ENCODE measurements at regions not wholly inside any gene's neighbourhood (a gene's known extent, or its start where the extent isn't known, plus 50 kb on each side); places are given as distances from the start of the nearest gene placed in this dataset.
"Not testable (repeated sequence)": the region's sequence is repeated elsewhere in the genome, so short reads cannot be mapped to it uniquely, and the experiment has no call there.

- TF ChIP-seq POLR2A (IDR thresholded peaks at IDR 0.05; ENCODE audit: low read depth, low read length) = no peak
- DNase-seq (ENCODE audit: insufficient read length, low spot score) (no peak), FAIRE-seq (no peak)
Measured at GRCh38 chr21:18772404-18772803, 368.8 kb upstream of the TMPRSS15 start.

DNA sequence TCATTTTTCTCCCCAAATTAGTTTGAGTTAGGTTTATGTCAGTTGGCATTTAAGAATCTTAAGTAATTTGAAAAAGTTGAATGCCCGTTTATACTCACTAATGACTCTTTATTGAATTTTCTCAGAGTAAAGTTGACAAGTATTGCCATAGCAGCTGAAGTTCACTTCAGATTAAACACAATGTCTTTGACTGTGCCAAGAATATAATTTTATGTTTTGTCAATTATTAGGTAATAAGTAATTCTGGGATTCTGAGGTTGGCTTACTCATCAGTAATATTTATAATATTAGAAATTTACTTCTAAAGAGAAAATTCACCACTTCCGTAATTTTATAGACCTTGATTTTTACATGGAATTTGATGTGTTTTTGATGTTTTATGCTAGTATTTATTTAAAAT, 369.3 kb upstream of the TMPRSS15 start:
- TF ChIP-seq POLR2A (IDR thresholded peaks at IDR 0.05; ENCODE audit: low read depth, low read length) = no peak
- DNase-seq (ENCODE audit: insufficient read length, low spot score) (no peak), FAIRE-seq (no peak)

DNA sequence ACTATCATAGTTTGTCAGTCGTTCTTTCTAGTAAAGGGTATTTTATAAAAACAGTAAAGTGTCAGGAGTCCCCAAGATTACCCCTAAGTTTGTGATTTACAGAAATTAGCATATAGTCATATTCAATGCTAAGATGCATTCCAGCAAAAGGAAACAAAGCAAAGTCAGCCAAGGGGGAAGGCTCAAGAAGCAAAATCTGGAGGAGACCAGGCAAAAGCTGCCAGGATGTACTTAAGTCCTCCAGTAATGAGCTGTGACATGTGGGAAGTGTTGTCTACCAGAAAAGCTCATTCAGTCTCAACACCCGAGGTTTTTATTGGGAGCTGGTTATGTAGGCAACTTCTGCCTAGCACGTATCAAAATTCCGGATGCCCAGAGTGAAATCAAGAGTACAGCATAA, 373.4 kb upstream of the TMPRSS15 start:
- DNase-seq (ENCODE audit: insufficient read length, low spot score) (no peak), FAIRE-seq (no peak)
- no peak for TF ChIP-seq POLR2A (IDR thresholded peaks at IDR 0.05; ENCODE audit: low read depth, low read length)

DNA sequence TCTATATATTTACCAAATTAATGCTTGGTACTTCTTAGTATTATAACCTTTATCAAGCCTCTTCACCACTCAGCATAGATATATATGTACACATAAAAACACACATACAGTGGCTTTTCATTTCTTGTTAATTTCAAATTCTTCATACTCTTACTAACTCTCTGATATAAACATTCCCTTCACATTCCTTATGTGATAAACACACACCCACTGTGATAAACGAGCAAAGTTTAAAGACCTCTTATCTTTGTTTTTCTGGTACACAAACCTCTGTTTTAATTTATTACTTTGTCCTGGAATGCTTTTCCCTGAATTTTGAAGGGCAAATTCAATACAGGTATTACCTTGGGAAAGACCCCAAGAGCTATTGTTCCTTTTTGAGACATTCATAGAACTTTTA, 379.1 kb upstream of the TMPRSS15 start:
- no peak for FAIRE-seq
- no peak for TF ChIP-seq POLR2A (IDR thresholded peaks at IDR 0.05; ENCODE audit: low read depth, low read length)
- no peak for DNase-seq (ENCODE audit: insufficient read length, low spot score)

- DNase-seq (ENCODE audit: insufficient read length, low spot score) = peak; percentile 5
- no peak for FAIRE-seq
- no peak for TF ChIP-seq POLR2A (IDR thresholded peaks at IDR 0.05; ENCODE audit: low read depth, low read length)
Measured at GRCh38 chr21:18801468-18801867, 397.9 kb upstream of the TMPRSS15 start.

DNA sequence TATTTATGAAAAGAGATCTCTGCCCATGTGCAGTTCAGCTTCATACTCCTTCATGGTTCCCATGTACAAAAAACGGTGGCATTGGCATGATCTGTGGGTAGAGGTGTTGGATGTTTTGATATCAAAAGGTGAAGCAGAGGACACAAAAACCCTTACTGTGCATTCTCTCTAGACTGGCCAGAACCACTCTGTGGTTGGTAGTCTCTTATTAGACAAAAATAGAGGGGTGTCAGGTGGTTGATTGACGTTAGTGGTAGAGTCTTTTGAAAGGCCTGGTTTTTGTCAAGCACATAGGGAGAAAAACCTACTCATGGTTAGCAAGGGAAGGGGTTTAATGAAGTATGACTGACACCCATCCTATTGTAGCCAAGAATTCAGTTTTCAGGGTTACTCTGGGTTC, 400.0 kb upstream of the TMPRSS15 start:
- no peak for DNase-seq (ENCODE audit: insufficient read length, low spot score)
- no peak for TF ChIP-seq POLR2A (IDR thresholded peaks at IDR 0.05; ENCODE audit: low read depth, low read length)

DNA sequence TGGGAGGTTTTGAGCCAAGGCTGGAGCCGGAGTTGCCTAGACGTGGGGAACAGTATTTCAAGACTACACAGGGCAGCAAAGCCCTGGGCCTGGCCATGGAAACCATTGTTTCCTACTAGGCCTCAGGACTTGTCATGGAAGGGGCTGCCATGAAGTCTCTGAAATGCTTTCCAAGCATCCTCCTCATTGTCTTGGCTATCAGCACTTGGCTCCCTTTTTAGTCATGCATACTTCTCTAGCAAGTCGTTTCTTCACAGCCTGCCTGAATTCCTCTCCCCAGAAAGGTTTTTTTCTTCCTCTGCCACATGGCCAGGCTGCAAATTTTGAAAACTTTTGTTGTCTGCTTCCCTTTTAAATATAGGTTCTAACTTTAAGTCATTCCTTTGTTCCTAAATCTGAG, 406.6 kb upstream of the TMPRSS15 start:
- FAIRE-seq (no peak), DNase-seq (ENCODE audit: insufficient read length, low spot score) (no peak)
- no peak for TF ChIP-seq POLR2A (IDR thresholded peaks at IDR 0.05; ENCODE audit: low read depth, low read length)

More for the DNA sequence above, 400.0 kb upstream of the TMPRSS15 start:
- FAIRE-seq = peak; percentile 30

DNA sequence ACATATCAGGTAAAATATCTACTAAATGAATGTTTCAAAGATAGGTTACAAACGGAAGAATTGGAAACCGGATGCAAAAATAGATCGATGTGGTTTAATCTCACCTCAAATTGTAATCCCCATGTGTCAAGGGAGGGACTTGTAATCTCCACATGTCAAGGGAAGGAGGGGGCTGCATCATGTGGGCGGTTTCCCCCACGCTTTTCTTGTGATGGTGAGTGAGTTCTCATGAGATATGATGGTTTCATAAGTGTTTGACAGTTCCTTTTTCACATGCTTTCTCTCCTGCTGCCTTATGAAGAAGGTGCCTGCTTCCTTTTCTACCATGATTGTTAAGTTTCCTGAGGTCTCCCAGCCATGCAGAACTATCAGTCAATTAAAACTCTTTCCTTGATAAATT, 408.7 kb upstream of the TMPRSS15 start:
- DNase-seq (ENCODE audit: insufficient read length, low spot score) = no peak
- no peak for FAIRE-seq
- no peak for TF ChIP-seq POLR2A (IDR thresholded peaks at IDR 0.05; ENCODE audit: low read depth, low read length)

- no peak for FAIRE-seq
- TF ChIP-seq POLR2A (IDR thresholded peaks at IDR 0.05; ENCODE audit: low read depth, low read length) = no peak
- DNase-seq (ENCODE audit: insufficient read length, low spot score) = no peak
Measured at GRCh38 chr21:18819507-18819906, 415.9 kb upstream of the TMPRSS15 start.

DNA sequence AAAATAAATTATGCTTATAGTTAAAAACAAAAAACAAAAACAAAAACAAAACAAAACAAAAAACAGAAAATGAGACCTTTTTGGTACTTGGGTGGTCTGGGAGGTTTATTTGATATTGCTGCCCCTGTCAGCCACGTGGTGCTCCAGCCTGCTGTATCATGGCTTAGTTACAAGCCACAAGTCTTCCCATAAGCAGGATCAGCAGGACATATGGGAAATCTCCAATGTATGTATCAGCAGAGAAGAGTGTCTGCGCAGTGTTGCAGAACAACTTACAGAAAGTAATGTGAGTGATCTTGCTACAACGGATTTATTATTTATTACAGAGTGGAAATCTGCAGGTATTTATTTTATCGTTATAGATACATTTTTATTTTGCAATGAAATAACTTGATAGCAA, 423.0 kb upstream of the TMPRSS15 start:
- TF ChIP-seq POLR2A (IDR thresholded peaks at IDR 0.05; ENCODE audit: low read depth, low read length) = no peak
- no peak for FAIRE-seq
- no peak for DNase-seq (ENCODE audit: insufficient read length, low spot score)

- FAIRE-seq (no peak), DNase-seq (ENCODE audit: insufficient read length, low spot score) (no peak)
- no peak for TF ChIP-seq POLR2A (IDR thresholded peaks at IDR 0.05; ENCODE audit: low read depth, low read length)
Measured at GRCh38 chr21:18831942-18832676, 428.5 kb upstream of the TMPRSS15 start.

- FAIRE-seq (peak; percentile 92), DNase-seq (ENCODE audit: insufficient read length, low spot score) (peak; percentile 9)
- no peak for TF ChIP-seq POLR2A (IDR thresholded peaks at IDR 0.05; ENCODE audit: low read depth, low read length)
Measured at GRCh38 chr21:18832950-18833349, 429.4 kb upstream of the TMPRSS15 start.

GRCh38 chr21:18834121-18834520, 430.5 kb upstream of the TMPRSS15 start:
- DNase-seq (ENCODE audit: insufficient read length, low spot score); FAIRE-seq: not testable (repeated sequence)

GRCh38 chr21:18840239-18840638, 436.7 kb upstream of the TMPRSS15 start:
- no peak for TF ChIP-seq POLR2A (IDR thresholded peaks at IDR 0.05; ENCODE audit: low read depth, low read length)
- DNase-seq (ENCODE audit: insufficient read length, low spot score) = no peak

GRCh38 chr21:18857606-18858005, 454.0 kb upstream of the TMPRSS15 start:
- FAIRE-seq; DNase-seq (ENCODE audit: insufficient read length, low spot score): not testable (repeated sequence)

More at GRCh38 chr21:18840239-18840638, 436.7 kb upstream of the TMPRSS15 start:
- peak; percentile 79 for FAIRE-seq

- no peak for TF ChIP-seq POLR2A (IDR thresholded peaks at IDR 0.05; ENCODE audit: low read depth, low read length)
Measured at GRCh38 chr21:18869104-18869503, 465.5 kb upstream of the TMPRSS15 start.

More at GRCh38 chr21:18869104-18869503, 465.5 kb upstream of the TMPRSS15 start:
- DNase-seq (ENCODE audit: insufficient read length, low spot score) = no peak
- FAIRE-seq = no peak

All from H54 (cell line).